HEK293 (cell line): ENCODE measurements at regions not wholly inside any gene's neighbourhood (a gene's known extent, or its start where the extent isn't known, plus 50 kb on each side); places are given as distances from the start of the nearest gene placed in this dataset.
A peak's percentile ranks its signal among the peaks of the same experiment; 100 is the strongest.
"Not testable (repeated sequence)": the region's sequence is repeated elsewhere in the genome, so short reads cannot be mapped to it uniquely, and the experiment has no call there.

ENCODE experiments used
- ATF2 ChIP-seq: fragments of 450-650 bp; formaldehyde crosslinking; IDR thresholded peaks from 2 replicates; pipeline ENCODE4 v1.5.1; 2016; ENCODE audit warnings: missing biosample characterization, missing genetic modification characterization, low read depth
- IKZF3 ChIP-seq: fragments of 450-650 bp; IDR thresholded peaks from 2 replicates; pipeline ENCODE4 v1.5.0; 2018; ENCODE audit warnings: missing biosample characterization, mild to moderate bottlenecking, missing genetic modification characterization, moderate library complexity
- KLF10 ChIP-seq: fragments of 450-650 bp; IDR thresholded peaks from 2 replicates; pipeline ENCODE4 v1.5.1; 2018; ENCODE audit warnings: missing biosample characterization, mild to moderate bottlenecking, missing genetic modification characterization
- REST ChIP-seq: fragments of 450-650 bp; formaldehyde crosslinking; IDR thresholded peaks from 2 replicates; pipeline ENCODE4 v1.5.1; 2016; ENCODE audit warnings: missing biosample characterization, missing genetic modification characterization
- ZBTB48 ChIP-seq: fragments of 450-650 bp; formaldehyde crosslinking; IDR thresholded peaks from 2 replicates; pipeline ENCODE4 v1.5.1; 2016; ENCODE audit warnings: missing biosample characterization, missing genetic modification characterization
- ZNF202 ChIP-seq: fragments of 450-650 bp; formaldehyde crosslinking; IDR thresholded peaks from 2 replicates; pipeline ENCODE4 v1.5.1; 2016; ENCODE audit warnings: missing biosample characterization, missing genetic modification characterization, borderline replicate concordance
- ZNF274 ChIP-seq, 2 experiments: fragments of 200-500 bp in 1 of 2; fragments of 450-650 bp in 1 of 2; sonication (Bioruptor generic) in 1 of 2; formaldehyde crosslinking in 1 of 2; IDR thresholded peaks; 2 replicates each; pipeline versions ENCODE4 v1.5.1 to v1.6.1; 2014 to 2016; ENCODE audit warnings: borderline replicate concordance in 1 of 2, inconsistent platforms in 1 of 2, low read length in 1 of 2, missing biosample characterization in 1 of 2, missing genetic modification characterization in 1 of 2
- ZNF561 ChIP-seq: fragments of 450-650 bp; IDR thresholded peaks from 2 replicates; pipeline ENCODE4 v1.5.1; 2018; ENCODE audit warnings: missing biosample characterization, missing genetic modification characterization, borderline replicate concordance
- TF ChIP-seq, protein P1 (sequence below): fragments of 450-650 bp; formaldehyde crosslinking; IDR thresholded peaks from 2 replicates; pipeline ENCODE4 v1.5.1; 2016; ENCODE audit warnings: missing biosample characterization, missing genetic modification characterization
- TF ChIP-seq, protein P2 (sequence below): IDR thresholded peaks from 2 replicates; pipeline ENCODE4 v1.6.1; 2011; ENCODE audit warnings: mild to moderate bottlenecking, low read depth, low read length, borderline replicate concordance
- TF ChIP-seq, protein P3 (sequence below): sonication (generic); formaldehyde crosslinking; IDR thresholded peaks from 2 replicates; pipeline ENCODE4 v1.8.1; 2022; ENCODE audit warnings: mild to moderate bottlenecking, moderate library complexity, missing genetic modification reagents

GRCh38 chr1:146376708-146377496 is 148.1 kb upstream of the NOTCH2NLA start:
- TF ChIP-seq, protein P1, sequence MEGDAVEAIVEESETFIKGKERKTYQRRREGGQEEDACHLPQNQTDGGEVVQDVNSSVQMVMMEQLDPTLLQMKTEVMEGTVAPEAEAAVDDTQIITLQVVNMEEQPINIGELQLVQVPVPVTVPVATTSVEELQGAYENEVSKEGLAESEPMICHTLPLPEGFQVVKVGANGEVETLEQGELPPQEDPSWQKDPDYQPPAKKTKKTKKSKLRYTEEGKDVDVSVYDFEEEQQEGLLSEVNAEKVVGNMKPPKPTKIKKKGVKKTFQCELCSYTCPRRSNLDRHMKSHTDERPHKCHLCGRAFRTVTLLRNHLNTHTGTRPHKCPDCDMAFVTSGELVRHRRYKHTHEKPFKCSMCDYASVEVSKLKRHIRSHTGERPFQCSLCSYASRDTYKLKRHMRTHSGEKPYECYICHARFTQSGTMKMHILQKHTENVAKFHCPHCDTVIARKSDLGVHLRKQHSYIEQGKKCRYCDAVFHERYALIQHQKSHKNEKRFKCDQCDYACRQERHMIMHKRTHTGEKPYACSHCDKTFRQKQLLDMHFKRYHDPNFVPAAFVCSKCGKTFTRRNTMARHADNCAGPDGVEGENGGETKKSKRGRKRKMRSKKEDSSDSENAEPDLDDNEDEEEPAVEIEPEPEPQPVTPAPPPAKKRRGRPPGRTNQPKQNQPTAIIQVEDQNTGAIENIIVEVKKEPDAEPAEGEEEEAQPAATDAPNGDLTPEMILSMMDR (tag by site-specific recombination): not testable (repeated sequence)
- TF ChIP-seq KLF10 (tag by site-specific recombination) (peak; percentile 88), ZNF561 (tag by site-specific recombination) (peak; percentile 82), REST (peak; percentile 62), IKZF3 (tag by site-specific recombination) (peak; percentile 91), ZBTB48 (tag by site-specific recombination) (peak; percentile 60; the same call in 1 of the 2 replicates)
- not testable (repeated sequence) for TF ChIP-seq ZNF274 (IDR thresholded peaks at IDR 0.05; ENCODE audit: low read length); ZNF274 (tag by site-specific recombination; IDR thresholded peaks at IDR 0.05; ENCODE audit: borderline replicate concordance); ZNF202 (tag by site-specific recombination); ATF2
- TF ChIP-seq, protein P2, sequence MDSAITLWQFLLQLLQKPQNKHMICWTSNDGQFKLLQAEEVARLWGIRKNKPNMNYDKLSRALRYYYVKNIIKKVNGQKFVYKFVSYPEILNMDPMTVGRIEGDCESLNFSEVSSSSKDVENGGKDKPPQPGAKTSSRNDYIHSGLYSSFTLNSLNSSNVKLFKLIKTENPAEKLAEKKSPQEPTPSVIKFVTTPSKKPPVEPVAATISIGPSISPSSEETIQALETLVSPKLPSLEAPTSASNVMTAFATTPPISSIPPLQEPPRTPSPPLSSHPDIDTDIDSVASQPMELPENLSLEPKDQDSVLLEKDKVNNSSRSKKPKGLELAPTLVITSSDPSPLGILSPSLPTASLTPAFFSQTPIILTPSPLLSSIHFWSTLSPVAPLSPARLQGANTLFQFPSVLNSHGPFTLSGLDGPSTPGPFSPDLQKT: not testable (repeated sequence)
- TF ChIP-seq, protein P3, sequence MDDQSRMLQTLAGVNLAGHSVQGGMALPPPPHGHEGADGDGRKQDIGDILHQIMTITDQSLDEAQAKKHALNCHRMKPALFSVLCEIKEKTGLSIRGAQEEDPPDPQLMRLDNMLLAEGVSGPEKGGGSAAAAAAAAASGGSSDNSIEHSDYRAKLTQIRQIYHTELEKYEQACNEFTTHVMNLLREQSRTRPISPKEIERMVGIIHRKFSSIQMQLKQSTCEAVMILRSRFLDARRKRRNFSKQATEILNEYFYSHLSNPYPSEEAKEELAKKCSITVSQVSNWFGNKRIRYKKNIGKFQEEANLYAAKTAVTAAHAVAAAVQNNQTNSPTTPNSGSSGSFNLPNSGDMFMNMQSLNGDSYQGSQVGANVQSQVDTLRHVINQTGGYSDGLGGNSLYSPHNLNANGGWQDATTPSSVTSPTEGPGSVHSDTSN (CRISPR knock-in tag): not testable (repeated sequence)
